ENCODE measurements at regions not wholly inside any gene's neighbourhood (a gene's known extent, or its start where the extent isn't known, plus 50 kb on each side); places are given as distances from the start of the nearest gene placed in this dataset.

DNA sequence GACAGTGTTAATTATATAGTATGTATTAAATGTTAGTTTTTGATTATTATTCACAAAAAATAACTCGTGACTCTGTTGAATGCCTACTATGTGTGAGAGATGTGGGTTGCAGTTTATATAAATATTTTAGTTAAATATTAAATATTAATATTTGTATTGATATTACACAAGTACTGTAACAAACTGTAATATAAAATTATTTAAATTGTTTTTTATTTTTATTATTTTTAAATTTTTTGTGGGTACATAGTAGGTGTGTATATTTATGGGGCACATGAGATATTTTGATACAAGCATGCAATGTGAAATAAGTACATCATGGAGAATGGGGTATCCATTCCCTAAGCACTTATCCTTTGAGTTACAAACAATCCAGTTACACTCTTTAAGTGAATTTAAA is 196.1 kb upstream of the ZNF717 start:
- Mint-ChIP-seq H3K27me3 (ENCODE audit: low read depth in 3 of 3) (no peaks in the 10 kb centered on the region), H3K4me3 (no peak overlapping the region), H3K36me3 (no peaks in the 10 kb centered on the region), H3K27ac (no peak overlapping the region), H3K4me1 (no peaks in the 10 kb centered on the region), H3K9me3 (peaks cover 0 to 2% (median 0%) of the 10 kb centered on the region in 7 donors)
- Histone ChIP-seq H3K79me2 (ENCODE audit: insufficient read depth, low read length) (no peaks in the 10 kb centered on the region), H3K27ac (ENCODE audit: low read depth in 1 of 2, low read length in 2 of 2) (no peak overlapping the region), H4K20me1 (ENCODE audit: insufficient read depth, low read length) (no peaks in the 10 kb centered on the region), H3K36me3 (replicated peaks in 1 of 2; ENCODE audit: control insufficient read depth in 1 of 2, insufficient read depth in 2 of 2, low read length in 2 of 2) (no peaks in the 10 kb centered on the region), H3K27me3 (ENCODE audit: control insufficient read depth in 2 of 2, insufficient read depth in 2 of 2, low read length in 2 of 2) (no peaks in the 10 kb centered on the region), H2AFZ (ENCODE audit: insufficient read depth, low read depth, low read length, poor library complexity, severe bottlenecking) (no peak overlapping the region), H3K9me3 (replicated peaks in 1 of 2; ENCODE audit: control insufficient read depth in 1 of 2, insufficient read depth in 1 of 2, low read length in 2 of 2) (no peaks in the 10 kb centered on the region), H3K4me3 (replicated peaks in 1 of 3; ENCODE audit: low read depth in 2 of 3, low read length in 3 of 3) (no peak overlapping the region), H3K9ac (ENCODE audit: insufficient read depth, low read length, poor library complexity, severe bottlenecking) (no peak overlapping the region), H3K4me2 (replicated peaks; ENCODE audit: extremely low read depth, low read length, poor library complexity, severe bottlenecking) (no peak overlapping the region), H3K4me1 (ENCODE audit: control insufficient read depth in 1 of 2, insufficient read depth in 2 of 2, low read length in 2 of 2) (no peaks in the 10 kb centered on the region)
- no peak for DNase-seq
- intact Hi-C loops (cut with micrococcal nuclease) = no loop called here
- no CpG with 5 or more reads among the region's 1 CpG for WGBS (ENCODE audit: insufficient coverage)
- no peak for TF ChIP-seq CTCF (IDR thresholded peaks at IDR 0.05)

GRCh38 chr3:75982151-75982550 is 196.8 kb upstream of the ZNF717 start:
- intact Hi-C loops (cut with micrococcal nuclease) = no loop called here
- WGBS (ENCODE audit: insufficient coverage) = no CpG with 5 or more reads among the region's 3 CpGs
- TF ChIP-seq CTCF (IDR thresholded peaks at IDR 0.05) = no peak
- H3K27ac Mint-ChIP-seq = no peak overlapping the region
- Histone ChIP-seq H3K4me2 (replicated peaks; ENCODE audit: extremely low read depth, low read length, poor library complexity, severe bottlenecking) (no peak overlapping the region), H3K27me3 (ENCODE audit: control insufficient read depth in 2 of 2, insufficient read depth in 2 of 2, low read length in 2 of 2) (no peaks in the 10 kb centered on the region), H3K9ac (ENCODE audit: insufficient read depth, low read length, poor library complexity, severe bottlenecking) (no peak overlapping the region), H3K27ac (ENCODE audit: low read depth in 1 of 2, low read length in 2 of 2) (no peak overlapping the region), H3K36me3 (replicated peaks in 1 of 2; ENCODE audit: control insufficient read depth in 1 of 2, insufficient read depth in 2 of 2, low read length in 2 of 2) (no peaks in the 10 kb centered on the region), H3K4me3 (replicated peaks in 1 of 3; ENCODE audit: low read depth in 2 of 3, low read length in 3 of 3) (no peak overlapping the region), H2AFZ (ENCODE audit: insufficient read depth, low read depth, low read length, poor library complexity, severe bottlenecking) (no peak overlapping the region), H4K20me1 (ENCODE audit: insufficient read depth, low read length) (no peaks in the 10 kb centered on the region), H3K4me1 (ENCODE audit: control insufficient read depth in 1 of 2, insufficient read depth in 2 of 2, low read length in 2 of 2) (no peaks in the 10 kb centered on the region), H3K79me2 (ENCODE audit: insufficient read depth, low read length) (no peaks in the 10 kb centered on the region), H3K9me3 (replicated peaks in 1 of 2; ENCODE audit: control insufficient read depth in 1 of 2, insufficient read depth in 1 of 2, low read length in 2 of 2) (no peaks in the 10 kb centered on the region)
- H3K4me3 Mint-ChIP-seq = no peak overlapping the region
- no peaks in the 10 kb centered on the region for H3K36me3 Mint-ChIP-seq
- no peak for DNase-seq
- H3K4me1 Mint-ChIP-seq = no peaks in the 10 kb centered on the region
- peaks cover 0 to 1% (median 0%) of the 10 kb centered on the region in 7 donors for H3K9me3 Mint-ChIP-seq
- no peaks in the 10 kb centered on the region for H3K27me3 Mint-ChIP-seq (ENCODE audit: low read depth in 3 of 3)
